ENCODE measurements at regions not wholly inside any gene's neighbourhood (a gene's known extent, or its start where the extent isn't known, plus 50 kb on each side); places are given as distances from the start of the nearest gene placed in this dataset.

DNA sequence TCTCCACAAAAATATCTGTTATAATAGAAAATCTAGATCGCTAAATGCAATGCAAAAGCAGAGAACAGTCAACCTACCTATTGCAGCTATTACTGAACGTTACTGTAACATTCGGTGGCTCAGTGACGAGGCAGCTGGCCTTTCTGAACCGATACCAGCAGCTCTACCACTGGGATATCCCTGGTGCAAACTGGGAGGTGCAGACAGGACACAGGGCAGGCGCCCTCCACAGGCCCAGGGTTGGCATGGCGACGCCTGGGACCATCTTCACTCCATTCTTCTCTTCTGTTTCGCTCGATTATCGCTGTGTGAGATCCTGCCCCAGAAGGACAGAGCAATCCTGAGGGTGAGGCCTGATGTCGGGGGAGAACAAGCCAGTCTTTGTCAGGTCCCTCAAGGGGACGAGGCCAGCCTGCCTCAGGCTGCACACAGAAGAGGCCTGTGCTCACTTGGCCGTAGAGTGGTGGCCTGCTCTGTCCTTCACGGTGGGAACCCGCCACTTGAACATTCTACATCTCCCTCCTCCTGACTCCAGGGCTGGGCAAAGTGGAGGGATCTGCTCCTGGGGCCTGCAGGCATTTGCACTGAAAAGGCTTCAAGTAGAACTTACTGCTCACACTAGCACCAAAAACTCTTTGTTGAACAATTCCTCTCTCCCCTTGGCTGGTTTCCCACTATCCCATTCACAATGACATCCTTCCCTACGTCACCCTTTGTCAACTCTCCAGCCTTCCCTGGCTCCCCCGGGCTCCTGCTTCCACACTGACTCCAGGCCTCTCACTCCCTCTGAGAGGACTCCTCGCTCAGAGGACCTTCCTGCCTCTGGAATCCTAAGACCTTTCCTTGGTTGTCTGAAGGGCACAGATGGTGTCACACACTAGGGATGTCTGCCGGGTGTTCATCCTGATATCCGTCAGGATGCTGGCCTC lies 49.7 kb downstream of the CYRIA start:
- no peak for DNase-seq (ENCODE audit: low read depth in 3 of 3)

DNA sequence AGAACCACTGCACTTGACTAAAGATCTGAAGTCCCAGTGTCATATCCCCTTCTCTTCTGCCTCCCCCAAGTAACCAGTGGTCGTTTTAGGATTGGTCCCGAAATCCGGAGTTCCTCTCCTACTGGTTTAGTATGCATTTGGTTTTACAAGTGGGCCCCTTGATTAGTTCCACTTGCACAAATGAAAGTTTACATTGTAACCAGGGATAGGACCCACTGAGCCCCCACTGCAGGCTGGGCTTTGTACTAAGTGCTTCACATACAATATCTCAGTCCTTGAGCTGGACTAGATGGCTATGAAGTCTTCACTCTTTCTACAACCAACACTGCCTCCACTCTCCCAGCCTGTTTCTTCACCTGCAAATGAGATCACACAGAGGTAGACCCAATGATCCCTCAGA lies 50.4 kb downstream of the CYRIA start:
- no peak for DNase-seq (ENCODE audit: low read depth in 3 of 3)

DNA sequence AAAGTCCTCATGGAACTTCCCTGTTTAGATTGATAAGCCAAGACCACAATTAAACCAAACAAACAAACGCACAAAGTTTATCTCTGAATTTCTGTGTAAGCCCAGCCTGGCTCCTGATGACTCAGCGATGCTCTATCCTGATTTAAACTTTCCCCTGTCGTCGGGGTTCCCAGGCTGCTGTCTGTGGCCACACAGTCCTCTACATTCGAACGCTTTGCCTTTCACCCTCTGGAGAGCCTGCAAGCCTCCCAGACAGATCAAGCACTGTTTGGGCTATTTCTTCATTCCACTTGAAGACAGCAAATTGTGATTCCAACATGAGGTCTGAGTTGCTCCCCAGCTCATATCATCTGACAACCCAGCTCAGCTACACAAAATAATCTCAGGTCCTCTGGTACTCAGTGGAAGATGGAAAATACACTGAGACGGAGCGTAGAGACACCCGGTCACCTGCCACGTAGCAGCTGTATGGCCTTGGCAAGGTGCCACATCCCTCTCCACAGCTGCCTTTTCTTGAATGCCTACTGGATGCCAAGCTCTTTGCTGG lies 51.2 kb downstream of the CYRIA start:
- DNase-seq (ENCODE audit: low read depth in 3 of 3) = no peak

DNA sequence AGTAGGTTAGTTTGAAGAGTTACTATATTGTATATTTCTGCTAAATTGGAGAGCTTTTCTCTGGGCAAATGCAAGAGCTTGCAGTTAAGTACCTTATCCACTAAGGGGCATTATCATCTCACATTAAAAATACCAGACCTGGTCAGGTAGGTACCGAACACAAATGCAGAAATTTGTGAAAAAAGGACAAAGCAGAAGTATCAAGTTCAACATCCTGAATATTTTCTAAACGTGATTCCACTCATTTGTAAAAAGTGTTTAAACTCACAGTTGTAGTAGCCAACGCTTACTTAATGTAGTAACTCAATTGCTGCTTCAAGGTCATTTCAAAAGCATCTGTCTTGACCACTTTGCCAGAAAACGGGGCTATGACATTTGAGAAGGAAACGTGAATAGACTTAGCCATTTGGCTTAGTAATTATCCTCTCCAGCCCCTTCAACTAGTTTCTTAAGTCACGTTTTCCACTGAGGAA lies 52.1 kb downstream of the CYRIA start:
- DNase-seq (ENCODE audit: low read depth in 3 of 3) = no peak

DNA sequence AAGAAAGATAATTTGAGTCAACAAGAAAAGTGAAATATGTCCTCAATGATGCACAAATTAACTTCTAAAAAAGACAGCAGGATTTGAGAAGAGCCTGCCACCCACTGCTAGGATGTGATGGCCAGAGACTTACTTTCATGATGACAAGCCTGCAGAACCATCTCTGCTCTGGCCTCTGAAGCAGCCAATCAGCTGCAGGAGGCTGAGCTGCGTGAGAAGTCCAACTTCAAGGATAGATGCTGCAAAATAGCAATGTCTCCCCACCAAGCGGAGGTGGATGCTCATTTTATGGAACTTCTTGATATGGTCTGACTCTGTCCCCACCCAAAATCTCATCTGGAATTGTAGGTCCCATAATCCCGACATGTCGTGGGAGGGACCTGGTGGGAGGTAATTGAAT lies 53.1 kb downstream of the CYRIA start:
- DNase-seq (ENCODE audit: low read depth in 3 of 3) = no peak

DNA sequence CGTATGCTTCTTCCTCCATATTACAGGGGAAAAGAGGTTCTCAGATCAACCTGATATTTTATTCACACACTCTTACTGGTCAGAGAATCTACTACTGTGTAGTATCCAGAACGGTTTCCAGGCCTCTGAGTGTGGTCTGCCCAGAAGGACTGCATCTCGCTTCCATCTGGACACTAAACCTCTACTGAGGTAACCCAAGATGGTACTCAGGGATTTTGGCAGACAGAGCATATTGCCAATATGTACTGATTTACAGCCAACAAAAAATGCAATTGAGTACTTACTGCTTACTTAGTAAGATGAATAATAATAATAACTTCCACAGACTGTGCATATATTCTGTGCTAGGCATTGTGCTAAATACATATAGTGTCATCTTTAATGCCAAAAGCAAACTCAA lies 55.8 kb downstream of the CYRIA start:
- no peak for DNase-seq (ENCODE audit: low read depth in 3 of 3)

DNA sequence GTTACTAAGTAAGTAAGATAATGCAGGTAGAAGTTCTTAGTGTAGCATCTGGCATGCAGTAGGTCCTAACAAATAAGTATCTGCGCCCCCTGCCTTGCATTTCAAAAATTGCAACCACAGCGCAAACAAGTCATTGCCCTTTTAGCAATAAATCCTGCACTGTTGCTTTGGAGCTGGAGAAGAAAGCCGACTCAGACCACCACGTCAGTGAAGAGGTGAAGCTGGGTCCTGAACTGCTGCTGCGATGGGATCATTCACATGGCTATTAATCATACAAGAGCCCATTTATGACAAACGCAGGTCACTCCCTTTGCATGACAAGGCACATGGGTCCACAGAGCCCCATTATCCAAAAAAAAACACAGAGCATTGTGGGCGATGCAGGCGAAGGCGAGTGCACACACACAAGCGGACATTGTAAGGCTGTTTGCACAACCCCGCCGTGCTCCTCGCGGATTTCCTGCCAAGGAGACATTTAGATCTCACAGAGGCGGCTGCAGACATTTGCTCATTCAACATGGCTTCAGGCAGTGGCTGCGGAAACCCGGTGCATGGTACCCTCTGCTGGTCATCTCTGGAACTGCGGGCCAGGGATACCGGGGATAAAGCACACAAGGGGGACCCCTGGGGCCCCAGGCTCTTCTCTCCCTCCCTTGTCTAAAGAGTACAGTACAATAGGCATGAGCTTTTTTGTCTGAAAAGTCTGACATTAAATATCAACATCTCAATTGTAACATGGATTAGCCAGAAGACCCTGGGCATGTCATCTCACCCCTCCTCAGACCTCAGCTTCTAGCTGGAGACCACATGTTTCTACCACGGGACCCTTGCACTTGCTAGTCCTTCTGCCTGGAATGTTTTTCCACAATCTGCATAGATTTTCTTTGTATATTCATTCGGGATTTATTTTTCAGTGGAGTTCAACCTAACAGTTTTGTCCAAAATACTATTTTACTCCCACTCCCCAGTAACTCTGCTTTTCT lies 56.7 kb downstream of the CYRIA start:
- peak; percentile 66 to 80 (median 69) for DNase-seq (ENCODE audit: low read depth in 3 of 3)

DNA sequence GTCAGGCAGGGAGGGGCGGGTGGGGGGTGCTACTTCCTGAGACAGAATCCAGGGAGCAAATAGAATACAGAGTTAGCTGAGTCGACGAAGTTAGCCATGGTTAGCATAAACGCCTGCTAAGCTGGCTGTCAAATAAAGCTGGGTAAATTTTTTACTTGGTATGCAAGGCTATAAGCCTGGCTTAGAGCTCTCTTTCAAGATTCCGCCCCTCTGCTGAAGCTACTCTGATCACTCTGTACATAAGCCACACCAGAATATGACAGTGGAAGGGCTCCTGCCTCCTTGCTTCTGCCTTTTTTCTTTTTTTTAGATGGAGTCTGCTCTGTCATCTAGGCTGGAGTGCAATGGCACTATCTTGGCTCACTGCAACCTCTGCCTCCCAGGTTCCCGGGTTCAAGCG lies 58.3 kb downstream of the CYRIA start:
- no peak for DNase-seq (ENCODE audit: low read depth in 3 of 3)

DNA sequence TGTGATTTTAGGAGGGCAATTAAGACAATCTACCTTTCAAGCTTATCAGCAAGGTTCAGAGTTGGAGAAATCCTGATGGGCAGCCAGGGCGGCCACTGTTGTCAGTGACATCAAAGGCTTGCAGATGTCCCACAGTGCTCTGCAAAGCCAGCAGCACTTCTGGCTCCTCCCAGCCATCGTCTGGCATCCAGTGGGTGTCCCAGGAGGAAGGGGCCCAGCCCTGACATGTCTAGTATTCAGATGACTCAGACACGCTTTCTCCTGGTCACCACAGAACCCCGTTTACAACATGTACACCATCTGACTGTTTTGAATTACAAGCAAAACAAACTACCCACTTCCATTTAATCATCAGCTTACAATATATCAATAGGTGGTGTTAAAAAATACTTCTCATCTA lies 61.4 kb downstream of the CYRIA start:
- DNase-seq (ENCODE audit: low read depth in 3 of 3) = no peak

DNA sequence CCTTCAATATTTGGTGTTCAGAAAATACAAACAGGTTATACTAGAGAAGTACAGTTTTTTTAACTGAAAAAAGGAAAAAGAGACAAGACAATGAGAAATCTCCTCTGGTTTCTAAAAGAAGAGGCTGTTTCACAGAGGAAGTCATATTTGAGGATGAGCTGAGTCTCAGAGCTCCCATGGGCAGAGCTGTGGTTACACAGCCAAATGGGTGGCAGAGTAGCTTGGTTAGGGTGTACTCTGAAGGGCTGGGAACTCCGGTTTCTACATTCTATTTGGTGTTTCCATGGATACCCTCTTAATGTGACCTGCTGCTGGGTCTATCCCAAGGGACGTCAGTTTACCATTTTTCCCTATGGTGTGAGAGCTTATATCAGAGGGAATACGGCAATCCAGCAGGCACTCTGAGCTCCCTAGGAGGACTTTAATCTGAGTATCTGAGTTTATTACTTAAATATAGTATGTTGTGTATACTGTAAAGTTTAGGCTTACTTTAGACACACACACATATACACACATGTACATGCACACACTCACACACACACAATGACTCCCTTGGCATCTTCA lies 74.2 kb downstream of the CYRIA start:
- DNase-seq (ENCODE audit: low read depth in 3 of 3) = no peak

DNA sequence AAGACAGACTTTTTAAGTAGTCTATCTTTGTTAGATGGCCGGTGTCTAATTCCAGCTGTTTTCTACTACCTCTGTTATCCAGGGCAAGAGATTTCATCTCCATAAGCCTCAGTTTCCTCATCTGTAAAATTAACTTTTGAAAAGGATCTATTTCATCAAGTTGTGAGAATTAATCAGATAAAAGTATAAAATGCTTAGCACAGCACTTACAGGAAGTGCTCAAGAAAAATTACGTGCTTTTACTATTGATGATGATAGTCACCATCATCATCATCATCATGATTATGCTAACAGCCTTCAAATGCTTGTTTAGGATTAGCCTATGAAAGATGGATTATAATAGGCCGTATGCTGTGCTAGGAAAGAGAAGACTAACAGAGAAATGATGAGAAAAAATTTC lies 76.2 kb downstream of the CYRIA start:
- DNase-seq (ENCODE audit: low read depth in 3 of 3) = no peak

DNA sequence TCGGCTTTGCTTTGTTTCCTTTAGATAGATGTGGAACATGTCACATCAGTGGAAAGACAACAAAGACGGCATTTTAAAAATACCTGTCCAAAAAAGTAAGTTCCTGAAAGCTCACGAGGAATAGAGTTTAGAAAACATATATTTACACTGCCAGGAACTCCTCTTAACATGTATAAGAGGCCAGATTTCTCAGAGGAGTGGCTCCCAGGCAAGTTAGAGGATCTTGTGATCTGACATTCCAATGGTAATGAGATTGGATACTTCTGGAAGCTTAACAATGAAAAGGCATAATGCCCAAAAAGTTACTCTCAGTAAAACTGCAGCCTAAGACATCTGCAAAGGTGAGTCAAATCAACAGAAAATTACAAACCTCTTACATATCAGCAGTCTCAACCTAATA lies 77.1 kb downstream of the CYRIA start:
- no peak for DNase-seq (ENCODE audit: low read depth in 3 of 3)

DNA sequence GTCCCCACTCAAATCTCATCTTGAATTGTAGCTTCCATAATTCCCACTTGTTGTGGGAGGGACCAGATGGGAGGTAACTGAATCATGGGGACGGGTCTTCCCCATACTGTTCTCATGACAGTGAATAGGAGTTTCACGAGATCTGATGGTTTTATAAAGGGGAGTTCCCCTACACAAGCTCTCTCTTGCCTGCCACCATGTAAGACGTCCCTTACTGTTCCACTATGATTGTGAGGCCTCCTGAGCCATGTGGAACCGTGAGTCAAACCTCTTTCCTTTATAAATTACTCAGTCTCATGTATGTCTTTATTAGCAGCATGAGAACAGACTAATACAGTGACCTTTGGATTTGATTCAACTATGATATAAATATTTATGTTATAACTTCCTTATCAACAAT lies 78.0 kb downstream of the CYRIA start:
- DNase-seq (ENCODE audit: low read depth in 3 of 3) = no peak

DNA sequence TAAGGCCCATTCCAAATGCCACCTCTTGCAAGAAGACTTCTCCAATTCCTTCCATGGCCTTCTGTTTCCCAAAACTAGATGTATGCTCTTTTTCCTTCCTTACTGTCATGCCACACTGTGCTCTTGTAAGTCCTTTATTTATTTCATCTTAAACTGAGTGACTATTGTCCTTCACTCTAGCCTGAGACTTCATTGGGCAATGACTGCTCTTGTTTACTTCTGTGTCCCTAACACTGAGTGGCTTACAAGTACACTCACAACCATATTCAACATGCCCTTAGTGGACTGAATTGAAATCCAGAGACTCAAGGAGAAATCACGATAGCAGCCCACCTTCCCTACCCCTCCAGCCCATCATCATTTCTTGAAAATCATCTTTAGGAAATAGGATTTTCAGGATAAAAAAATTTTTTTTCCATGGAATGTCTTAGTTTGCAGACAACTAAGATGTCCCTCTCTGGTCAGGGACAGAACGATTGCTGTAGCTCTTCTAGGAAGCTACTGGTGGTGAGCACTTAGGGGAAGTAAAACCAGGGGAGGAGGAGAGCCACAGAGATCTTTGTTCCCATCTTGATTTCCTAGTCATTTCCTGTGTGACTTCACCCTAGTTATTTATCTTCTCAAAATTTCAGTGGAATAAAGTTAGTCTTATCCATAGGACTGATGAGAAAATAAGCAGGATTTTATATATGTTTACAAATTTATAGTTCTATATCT lies 80.7 kb downstream of the CYRIA start:
- no peak for DNase-seq (ENCODE audit: low read depth in 3 of 3)

DNA sequence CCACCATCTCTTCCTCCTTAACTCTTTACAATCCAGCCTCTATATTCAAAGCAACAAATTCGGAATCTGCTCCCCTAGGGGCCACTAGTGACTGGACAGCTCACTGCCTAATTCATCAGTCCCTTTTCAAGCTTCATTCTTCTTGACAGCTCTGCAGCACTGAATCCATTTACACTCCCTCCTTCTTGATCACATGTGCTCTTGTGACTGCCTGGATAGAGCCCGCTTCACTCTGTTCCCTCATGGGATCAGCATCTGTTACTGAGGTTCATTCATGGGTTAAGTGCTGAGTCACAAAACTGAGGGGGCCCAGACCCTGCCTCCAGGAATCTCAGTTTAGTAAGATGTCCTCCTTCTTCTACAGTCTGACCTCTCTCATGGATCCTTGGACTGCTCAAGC lies 81.5 kb downstream of the CYRIA start:
- no peak for DNase-seq (ENCODE audit: low read depth in 3 of 3)

DNA sequence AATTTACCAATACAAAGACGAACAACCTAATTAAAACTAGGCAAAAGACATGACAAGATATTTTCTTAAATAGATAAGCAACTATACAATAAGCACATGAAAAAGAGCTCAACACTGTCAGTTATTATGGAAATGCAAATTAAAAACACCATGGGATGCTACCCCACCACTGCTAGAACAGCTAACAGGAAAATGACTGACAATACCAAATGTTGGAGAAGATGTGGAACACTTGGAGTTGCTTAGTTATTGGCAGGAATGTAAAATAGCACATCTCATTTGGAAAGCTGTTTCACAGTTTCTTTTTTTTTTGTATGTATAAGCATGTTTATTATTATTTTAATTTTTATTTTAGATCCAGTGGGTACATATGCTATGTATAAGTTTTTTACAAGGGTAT lies 84.4 kb downstream of the CYRIA start:
- no peak for DNase-seq (ENCODE audit: low read depth in 3 of 3)

DNA sequence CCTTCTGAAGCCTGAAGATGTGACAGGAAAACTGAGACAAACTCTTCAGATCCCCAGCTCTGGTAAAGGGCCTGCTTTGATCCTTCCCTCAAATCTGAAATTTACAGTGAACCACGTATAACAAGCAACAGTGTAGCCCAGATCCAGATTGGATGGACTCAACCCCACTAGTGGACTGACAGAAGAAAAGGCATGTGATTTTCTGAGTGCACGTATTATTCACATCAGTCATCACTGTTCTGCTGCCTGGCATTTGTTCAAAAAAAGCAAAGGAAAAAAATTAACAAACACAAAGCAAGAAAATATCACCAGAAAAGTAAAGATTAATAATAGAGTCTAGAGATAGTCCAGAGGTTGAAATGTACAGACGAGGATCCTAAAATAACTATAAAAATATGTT lies 87.6 kb downstream of the CYRIA start:
- DNase-seq (ENCODE audit: low read depth in 3 of 3) = no peak

DNA sequence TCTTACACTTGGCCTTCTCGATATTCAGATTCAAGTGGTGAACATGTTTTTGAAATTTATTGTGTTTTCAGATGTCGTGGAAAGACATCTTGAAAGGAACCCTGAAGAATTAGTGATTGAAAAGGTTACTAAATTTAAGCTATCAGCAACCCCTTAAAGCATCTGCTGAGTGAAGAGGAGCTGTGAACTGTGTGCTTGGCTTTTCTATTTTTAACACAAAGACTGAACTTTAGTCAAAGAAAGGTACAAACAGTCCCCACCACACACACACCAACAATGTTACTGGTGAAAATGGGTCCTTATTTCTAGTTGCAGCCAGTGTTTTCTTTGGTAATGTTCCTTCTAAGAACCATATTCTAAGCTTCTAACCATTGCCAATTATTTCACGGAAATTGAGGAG lies 95.1 kb downstream of the CYRIA start:
- DNase-seq (ENCODE audit: low read depth in 3 of 3) = no peak

DNA sequence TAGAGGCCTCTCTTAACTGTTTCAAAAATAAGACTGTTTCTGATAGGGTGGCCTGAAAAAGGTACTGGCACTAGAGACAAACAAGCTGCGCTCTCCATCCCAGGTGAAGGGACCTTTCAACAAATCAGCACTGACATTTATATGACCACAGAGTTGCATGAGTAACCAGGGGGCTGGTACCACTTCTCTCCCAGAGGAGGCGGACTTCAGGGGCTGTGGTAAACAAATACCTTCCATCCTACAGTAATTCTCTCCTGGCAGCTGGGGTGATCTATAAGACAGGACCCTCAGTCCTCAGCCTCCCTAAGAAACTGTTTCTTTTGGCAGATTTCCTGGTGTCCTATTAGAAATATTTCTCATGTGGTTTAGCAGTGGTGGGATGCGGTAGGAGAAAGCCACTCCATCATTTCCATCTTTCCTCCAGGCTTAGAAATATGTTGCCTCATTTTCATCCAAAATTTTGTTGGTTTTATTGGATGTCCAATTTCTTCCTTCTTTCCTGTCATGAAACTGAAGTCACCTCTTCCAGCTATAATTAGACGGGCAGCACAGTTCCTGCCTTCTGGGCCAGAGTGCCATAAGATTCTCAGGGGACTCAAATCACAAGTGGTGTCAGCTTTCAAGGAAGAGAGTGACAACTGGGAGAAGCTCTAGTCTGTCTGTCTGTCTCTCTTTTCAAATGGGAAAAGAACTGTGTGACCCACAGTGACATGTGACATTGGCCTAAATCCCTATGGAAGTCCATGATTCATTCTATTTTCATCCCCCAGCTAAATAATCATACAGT lies 96.4 kb downstream of the CYRIA start:
- DNase-seq (ENCODE audit: low read depth in 3 of 3) = no peak

DNA sequence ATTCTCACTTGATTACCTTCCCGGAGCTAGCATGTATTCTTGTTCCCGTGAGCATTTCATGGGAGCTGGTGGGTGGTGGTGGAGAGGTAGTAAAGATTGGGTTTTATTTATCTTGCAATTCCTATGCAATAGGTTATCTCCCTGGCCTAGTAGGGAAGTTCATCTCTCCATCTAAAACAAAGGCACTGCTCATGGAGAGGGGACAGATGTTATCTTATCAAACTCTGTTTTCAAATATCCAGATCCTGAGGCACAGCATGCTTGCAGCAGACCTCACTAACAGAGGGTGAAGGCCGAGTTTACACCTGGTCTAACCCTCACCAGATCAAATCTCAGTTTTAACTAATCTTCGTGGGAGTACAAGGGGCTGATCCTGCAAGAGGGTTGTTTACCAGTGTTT lies 98.9 kb downstream of the CYRIA start:
- no peak for DNase-seq (ENCODE audit: low read depth in 3 of 3)

Measured in stimulated activated CD4-positive, alpha-beta T cell treated with anti-CD3 and anti-CD28 coated beads, TNF-alpha, amount 100 ng/mL, for 4 hours (primary cell).